Kidney (tissue), 13 donors: ENCODE measurements at regions not wholly inside any gene's neighbourhood (a gene's known extent, or its start where the extent isn't known, plus 50 kb on each side); places are given as distances from the start of the nearest gene placed in this dataset.

Experiments used
- DNase-seq, 5 donors: peaks; one replicate each; pipeline ENCODE4 v3.0.0-alpha.2; 2013 to 2020
- FAIRE-seq: peaks from 2 replicates; lab custom pipeline; 2012; peaks lifted over from hg19 to GRCh38; lab: Jason Lieb, UNC
- H3K27ac ChIP-seq, 2 donors: one replicate each; pipeline ENCODE4 v1.7.0; 2013; ENCODE audit warnings: low read depth in 2 of 2, low read length in 2 of 2, inconsistent platforms in 1 of 2
- H3K27me3 ChIP-seq: one replicate; pipeline ENCODE4 v1.7.1; 2013; ENCODE audit warnings: low read length, inconsistent platforms; ENCODE audit not compliant: control insufficient read depth, insufficient read depth
- H3K36me3 ChIP-seq, 3 donors: one replicate each; pipeline versions ENCODE4 v1.7.0 to v1.7.1; 2013; ENCODE audit warnings: low read length in 3 of 3, control low read depth in 1 of 3, inconsistent platforms in 1 of 3; ENCODE audit not compliant: insufficient read depth in 3 of 3, control insufficient read depth in 2 of 3
- H3K4me1 ChIP-seq, 3 donors: one replicate each; pipeline versions ENCODE4 v1.7.0 to v1.7.1; 2013; ENCODE audit warnings: low read length in 3 of 3, inconsistent platforms in 1 of 3, low read depth in 1 of 3; ENCODE audit not compliant: control insufficient read depth in 2 of 3, insufficient read depth in 2 of 3
- H3K4me3 ChIP-seq, 3 donors: one replicate each; pipeline versions ENCODE4 v1.7.0 to v1.8.1; 2013; ENCODE audit warnings: low read length in 3 of 3, control low read depth in 1 of 3, inconsistent platforms in 1 of 3
- H3K9ac ChIP-seq, 3 donors: one replicate each; pipeline versions ENCODE4 v1.7.0 to v1.7.1; 2013; ENCODE audit warnings: low read length in 3 of 3, control low read depth in 1 of 3, inconsistent platforms in 1 of 3
- H3K9me3 ChIP-seq, 3 donors: one replicate each; pipeline versions ENCODE4 v1.7.0 to v1.7.1; 2013; ENCODE audit warnings: low read length in 3 of 3, control low read depth in 1 of 3, inconsistent platforms in 1 of 3; ENCODE audit not compliant: control insufficient read depth in 2 of 3, insufficient read depth in 1 of 3
- intact Hi-C: fragments of 100-400 bp; cut with DNase I; formaldehyde crosslinking; loops from one replicate; pipeline ENCODE4 v1.11.1; 2022
- TF ChIP-seq, protein P1 (sequence below): IDR thresholded peaks from 3 replicates; pipeline ENCODE4 v1.5.1; 2012; ENCODE audit warnings: mild to moderate bottlenecking, moderate library complexity, borderline replicate concordance; ENCODE audit not compliant: insufficient read depth; ENCODE audit errors: extremely low read depth
- donor health status: control.
- donor health status: control.
- donor health status: control.
- donor health status: control.
- donor health status: control.
- donor health status: DM: yes; HTN: yes; CAD: no.
- donor health status: Normal renal cell carcinoma (clear cell type).

- TF ChIP-seq, protein P1, sequence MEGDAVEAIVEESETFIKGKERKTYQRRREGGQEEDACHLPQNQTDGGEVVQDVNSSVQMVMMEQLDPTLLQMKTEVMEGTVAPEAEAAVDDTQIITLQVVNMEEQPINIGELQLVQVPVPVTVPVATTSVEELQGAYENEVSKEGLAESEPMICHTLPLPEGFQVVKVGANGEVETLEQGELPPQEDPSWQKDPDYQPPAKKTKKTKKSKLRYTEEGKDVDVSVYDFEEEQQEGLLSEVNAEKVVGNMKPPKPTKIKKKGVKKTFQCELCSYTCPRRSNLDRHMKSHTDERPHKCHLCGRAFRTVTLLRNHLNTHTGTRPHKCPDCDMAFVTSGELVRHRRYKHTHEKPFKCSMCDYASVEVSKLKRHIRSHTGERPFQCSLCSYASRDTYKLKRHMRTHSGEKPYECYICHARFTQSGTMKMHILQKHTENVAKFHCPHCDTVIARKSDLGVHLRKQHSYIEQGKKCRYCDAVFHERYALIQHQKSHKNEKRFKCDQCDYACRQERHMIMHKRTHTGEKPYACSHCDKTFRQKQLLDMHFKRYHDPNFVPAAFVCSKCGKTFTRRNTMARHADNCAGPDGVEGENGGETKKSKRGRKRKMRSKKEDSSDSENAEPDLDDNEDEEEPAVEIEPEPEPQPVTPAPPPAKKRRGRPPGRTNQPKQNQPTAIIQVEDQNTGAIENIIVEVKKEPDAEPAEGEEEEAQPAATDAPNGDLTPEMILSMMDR, result no peak
- H3K36me3 ChIP-seq, result no peaks in the 10 kb centered on the region
- intact Hi-C loops, result no loop called here
- no peaks in the 10 kb centered on the region for H3K4me1 ChIP-seq
- H3K27ac ChIP-seq, result no peak overlapping the region
- DNase-seq (no peak), FAIRE-seq (no peak)
- H3K27me3 ChIP-seq, result no peaks in the 10 kb centered on the region
- H3K4me3 ChIP-seq, result no peak overlapping the region
- H3K9ac ChIP-seq, result no peak overlapping the region
- no peaks in the 10 kb centered on the region for H3K9me3 ChIP-seq
Observed at GRCh38 chr10:36048780-36049179, 406.7 kb upstream of the FZD8 start.

DNA sequence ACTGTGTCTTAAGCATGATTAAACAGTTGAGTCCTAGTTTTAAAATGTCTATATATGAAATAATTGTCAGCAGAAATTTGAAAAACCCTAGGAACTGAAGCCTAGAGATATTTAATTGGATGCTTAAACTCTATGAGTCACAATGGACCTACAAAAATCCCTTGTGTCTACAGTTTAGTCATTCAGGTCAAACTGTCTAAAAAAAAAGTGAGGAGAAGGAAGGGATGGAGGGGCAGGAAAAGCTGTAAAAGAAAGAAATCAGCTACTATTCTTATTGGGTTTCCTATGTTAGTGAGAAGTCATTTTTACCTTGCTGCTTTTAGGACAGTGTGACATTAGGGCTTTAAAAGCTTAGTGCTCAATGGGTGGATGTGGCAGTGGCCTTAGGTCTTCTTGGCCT, 406.1 kb upstream of the FZD8 start:
- TF ChIP-seq, protein P1, result no peak
- no peak for FAIRE-seq

GRCh38 chr10:36042135-36042534, 400.0 kb upstream of the FZD8 start:
- DNase-seq (no peak), FAIRE-seq (no peak)
- no peaks in the 10 kb centered on the region for H3K36me3 ChIP-seq
- no peaks in the 10 kb centered on the region for H3K4me1 ChIP-seq
- H3K27me3 ChIP-seq, result no peaks in the 10 kb centered on the region
- no peak overlapping the region for H3K27ac ChIP-seq
- intact Hi-C loops, result no loop called here
- TF ChIP-seq, protein P1, result no peak
- H3K9ac ChIP-seq, result no peak overlapping the region
- H3K4me3 ChIP-seq, result no peak overlapping the region
- no peaks in the 10 kb centered on the region for H3K9me3 ChIP-seq

More for the DNA sequence above, 406.1 kb upstream of the FZD8 start:
- Histone ChIP-seq H3K27ac (no peak overlapping the region), H3K4me1 (no peaks in the 10 kb centered on the region), H3K4me3 (no peak overlapping the region), H3K9ac (no peak overlapping the region), H3K36me3 (no peaks in the 10 kb centered on the region), H3K27me3 (no peaks in the 10 kb centered on the region), H3K9me3 (no peaks in the 10 kb centered on the region)
- DNase-seq, result no peak
- intact Hi-C loops, result no loop called here

GRCh38 chr10:36038316-36038955, 396.3 kb upstream of the FZD8 start:
- FAIRE-seq, result no peak
- no peak overlapping the region for H3K4me3 ChIP-seq
- no peak overlapping the region for H3K27ac ChIP-seq
- no peaks in the 10 kb centered on the region for H3K4me1 ChIP-seq
- DNase-seq, result no peak
- no peak overlapping the region for H3K9ac ChIP-seq
- H3K27me3 ChIP-seq, result no peaks in the 10 kb centered on the region
- intact Hi-C loops, result no loop called here
- TF ChIP-seq, protein P1, result no peak
- no peaks in the 10 kb centered on the region for H3K9me3 ChIP-seq
- H3K36me3 ChIP-seq, result no peaks in the 10 kb centered on the region
